Stimulated activated CD4-positive, alpha-beta T cell treated with anti-CD3 and anti-CD28 coated beads, Interleukin-12 subunit alpha, Interleukin-12 subunit beta, amount 100 ng/mL, for 48 hours (primary cell): ENCODE measurements at regions not wholly inside any gene's neighbourhood (a gene's known extent, or its start where the extent isn't known, plus 50 kb on each side); places are given as distances from the start of the nearest gene placed in this dataset.
"Not testable (repeated sequence)": the region's sequence is repeated elsewhere in the genome, so short reads cannot be mapped to it uniquely, and the experiment has no call there.

Experiments
- DNase-seq, 3 donors: peaks; one replicate each; pipeline ENCODE4 v3.0.0-alpha.2; 2020; ENCODE audit warnings: low read depth in 2 of 3, low spot score in 1 of 3

DNA sequence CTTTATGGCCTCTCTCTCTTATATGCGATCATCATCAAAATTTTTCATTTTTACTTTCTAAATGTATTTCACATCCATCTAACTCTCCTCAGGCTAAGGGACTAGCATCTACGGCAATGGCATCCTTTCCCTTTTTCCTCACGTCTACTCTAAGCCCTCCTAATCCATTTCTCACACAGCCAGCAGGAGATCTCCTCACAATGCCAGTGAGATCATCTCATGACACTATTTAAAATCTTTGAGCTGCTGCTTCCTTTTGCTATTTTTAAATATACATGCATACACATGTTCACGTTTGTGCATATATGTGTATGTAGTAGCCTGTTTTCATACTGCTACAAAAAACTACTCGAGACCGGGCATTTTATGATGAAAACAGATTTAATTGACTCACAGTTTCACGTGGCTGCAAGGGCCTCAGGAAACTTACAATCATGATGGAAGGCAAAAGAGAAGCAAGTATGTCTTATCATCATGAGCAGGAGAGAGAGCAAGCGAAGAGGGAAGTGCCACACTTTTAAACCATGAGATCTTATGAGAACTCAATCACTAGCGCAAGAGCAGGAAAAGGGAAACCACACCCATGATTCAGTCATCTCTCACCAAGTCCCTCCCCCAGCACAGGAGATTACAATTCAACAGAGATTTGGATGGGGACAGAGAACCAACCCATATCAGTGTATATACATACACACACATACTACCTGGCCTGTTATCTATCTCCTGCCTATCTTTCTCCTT, 599.2 kb upstream of the ROBO1 start:
- no peak for DNase-seq

DNA sequence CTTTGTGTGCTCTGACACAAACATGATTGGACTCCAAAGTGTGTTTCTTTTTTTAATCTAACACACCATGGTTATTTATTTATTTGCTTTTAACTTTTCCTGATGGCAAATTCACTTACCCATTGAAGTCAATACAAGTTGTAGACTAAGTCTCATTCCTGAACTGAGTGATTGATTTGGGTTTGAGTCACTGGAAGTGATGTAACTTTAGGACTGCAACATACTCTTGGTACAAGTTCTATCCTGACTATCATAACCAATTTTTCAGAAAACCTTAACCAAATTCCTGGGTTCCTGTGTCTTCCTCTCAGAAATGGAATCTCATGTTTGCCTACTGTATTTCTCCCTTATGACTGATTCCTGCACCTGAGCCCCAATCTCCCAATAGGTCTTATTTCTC, 590.0 kb upstream of the ROBO1 start:
- DNase-seq: no peak

DNA sequence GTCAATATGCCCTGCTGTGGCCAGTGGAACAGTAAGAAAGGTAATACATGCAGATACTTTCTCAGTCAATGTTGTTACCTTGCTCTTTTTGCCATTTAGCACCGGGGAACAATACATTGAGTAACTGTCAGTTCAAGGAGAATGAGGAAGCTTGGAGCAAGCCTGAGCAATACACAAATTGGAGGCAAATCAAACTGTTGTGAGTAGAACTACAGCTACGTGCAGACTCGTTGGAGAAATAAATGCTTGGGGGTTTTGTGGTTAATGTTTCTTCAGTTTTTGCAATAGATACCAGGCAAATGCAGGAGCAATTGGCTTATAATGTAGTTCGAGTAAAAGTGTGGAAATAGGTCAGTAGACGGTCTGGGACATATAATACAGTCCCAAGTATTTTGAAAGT, 587.3 kb upstream of the ROBO1 start:
- DNase-seq: no peak

DNA sequence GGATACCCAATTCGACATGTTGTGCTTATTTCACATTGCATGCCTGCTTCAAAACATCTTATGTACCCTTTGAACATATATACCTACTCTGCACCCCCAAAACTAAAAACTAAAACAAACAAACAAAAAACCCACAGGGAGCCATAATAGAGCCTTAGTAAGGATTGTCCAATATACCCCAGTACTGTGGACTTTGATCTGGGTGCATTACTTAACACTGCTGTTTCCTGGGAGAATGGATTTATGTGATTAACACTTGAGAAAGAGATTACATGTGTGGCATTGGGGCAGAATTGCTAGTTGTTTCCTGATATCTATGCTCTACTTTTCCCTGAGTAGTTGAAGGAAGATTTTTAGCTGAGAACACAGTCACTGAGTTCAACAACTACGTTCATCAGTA, 583.4 kb upstream of the ROBO1 start:
- DNase-seq: no peak

DNA sequence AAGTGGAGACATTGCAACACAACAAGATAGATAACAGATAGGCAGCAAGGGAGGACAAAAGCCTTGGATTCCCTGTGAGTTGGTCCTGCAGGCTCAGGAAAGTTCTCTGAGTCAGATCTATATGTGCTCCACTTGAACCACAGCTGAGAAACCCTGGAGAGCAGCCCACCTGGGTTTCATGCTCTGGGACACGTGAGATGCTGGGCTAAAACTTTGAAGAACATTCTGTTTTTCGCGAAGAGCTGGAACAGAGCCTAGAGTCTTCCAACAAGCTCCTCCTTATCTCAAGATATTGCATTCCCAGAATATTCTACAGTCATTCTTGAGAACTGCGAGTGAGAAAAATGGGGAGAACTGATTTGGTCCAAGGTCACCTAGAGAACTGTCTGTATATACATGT, 583.0 kb upstream of the ROBO1 start:
- DNase-seq: no peak

DNA sequence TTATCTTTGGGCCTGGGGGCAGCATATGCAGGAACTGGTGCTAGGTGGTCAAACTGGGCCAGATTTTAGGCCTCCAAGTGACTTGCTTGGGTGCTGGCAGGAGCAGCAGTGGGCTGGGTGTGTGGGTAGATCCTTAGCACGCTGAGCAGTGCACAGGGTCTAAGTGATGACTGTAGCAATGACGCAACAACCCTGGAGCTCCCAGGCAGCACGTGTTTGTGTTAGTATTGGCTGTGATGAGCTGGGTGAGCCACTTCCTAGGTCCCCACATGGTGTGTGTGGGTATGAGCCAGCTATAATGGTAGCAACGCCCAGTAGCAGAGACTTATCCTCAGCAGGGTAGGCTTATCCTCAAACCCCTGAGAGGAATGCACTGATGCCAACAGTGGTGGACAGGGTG, 570.6 kb upstream of the ROBO1 start:
- no peak for DNase-seq

DNA sequence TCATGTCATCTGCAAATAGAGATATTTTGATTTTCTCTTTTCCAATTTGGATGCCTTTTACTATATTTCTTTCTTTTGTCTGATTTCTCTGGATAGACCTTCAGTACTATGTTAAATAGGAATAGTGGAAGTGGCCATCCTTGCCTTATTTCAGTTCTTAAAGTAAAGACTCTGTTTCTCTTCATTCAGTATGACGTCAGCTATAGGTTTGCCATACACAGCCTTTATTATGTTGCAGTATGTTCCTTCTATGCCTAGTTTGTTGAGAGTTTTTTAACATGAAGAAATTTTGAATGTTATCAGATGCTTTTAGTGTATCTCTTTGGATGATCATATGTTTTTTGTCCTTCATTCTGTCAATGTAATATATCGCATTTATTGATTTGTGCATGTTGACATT, 566.7 kb upstream of the ROBO1 start:
- no peak for DNase-seq

DNA sequence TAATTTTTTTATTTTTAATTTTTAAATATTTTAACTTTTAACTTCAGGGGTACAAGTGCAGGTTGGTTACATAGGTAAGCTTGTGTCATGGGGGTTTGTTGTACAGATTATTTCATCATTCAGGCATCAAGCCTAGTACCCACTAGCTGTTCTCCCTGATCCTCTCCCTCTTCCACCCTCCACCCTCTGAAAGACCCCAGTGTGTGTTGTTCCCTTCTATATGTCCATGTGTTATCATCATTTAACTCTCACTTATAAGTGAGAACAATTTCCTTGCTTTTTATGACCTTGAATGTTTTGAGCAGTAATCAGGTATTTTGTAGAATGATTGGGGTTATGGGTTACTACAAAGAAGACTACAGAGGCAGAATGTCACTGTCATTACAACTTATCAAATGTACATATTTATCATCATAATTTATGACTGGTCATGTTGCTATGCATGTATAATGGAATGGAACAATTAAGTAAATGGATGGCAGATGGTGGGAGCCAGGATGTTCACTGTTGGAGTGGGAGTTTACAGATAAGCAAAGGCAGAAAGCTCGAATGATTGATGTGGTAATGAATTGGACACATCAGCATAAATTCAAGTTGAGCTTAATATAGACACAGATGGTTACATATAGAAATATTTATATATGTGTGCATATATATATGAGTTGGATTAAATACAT, 563.8 kb upstream of the ROBO1 start:
- no peak for DNase-seq

DNA sequence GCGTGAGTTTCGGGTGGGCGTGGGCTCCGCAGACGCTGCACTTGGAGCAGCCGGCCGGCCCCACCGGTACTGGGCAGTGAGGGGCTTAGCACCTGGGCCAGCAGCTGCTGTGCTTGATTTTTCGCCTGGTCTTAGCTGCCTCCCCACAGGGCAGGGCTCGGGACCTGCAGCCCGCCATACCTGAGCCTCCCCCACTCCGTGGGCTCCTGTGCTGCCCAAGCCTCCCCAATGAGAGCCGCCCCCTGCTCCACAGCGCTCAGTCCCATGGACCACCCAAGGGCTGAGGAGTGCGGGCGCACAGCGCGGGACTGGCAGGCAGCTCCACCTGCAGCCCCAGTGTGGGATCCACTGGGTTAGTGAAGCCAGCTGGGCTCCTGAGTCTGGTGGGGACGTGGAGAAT, 546.7 kb upstream of the ROBO1 start:
- not testable (repeated sequence) for DNase-seq

DNA sequence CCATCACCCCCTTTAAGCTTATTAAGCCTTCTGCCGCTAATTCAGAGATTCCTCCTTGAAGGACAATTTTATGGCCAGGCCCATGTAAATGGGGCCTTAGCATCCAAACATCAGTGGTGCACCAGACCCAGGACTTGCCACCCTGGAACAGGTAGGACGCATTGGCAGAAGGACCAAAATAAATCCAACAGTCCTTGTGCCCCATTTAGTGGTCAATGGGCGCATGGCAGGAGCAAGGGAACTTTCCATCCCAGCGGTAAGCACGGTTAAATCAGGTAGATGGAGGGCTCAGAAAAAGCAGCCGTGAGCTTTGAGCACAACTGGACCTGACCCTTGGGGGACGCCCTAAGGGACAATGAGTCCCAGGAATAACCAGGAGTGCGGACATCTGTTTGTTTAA, 540.8 kb upstream of the ROBO1 start:
- DNase-seq: no peak

DNA sequence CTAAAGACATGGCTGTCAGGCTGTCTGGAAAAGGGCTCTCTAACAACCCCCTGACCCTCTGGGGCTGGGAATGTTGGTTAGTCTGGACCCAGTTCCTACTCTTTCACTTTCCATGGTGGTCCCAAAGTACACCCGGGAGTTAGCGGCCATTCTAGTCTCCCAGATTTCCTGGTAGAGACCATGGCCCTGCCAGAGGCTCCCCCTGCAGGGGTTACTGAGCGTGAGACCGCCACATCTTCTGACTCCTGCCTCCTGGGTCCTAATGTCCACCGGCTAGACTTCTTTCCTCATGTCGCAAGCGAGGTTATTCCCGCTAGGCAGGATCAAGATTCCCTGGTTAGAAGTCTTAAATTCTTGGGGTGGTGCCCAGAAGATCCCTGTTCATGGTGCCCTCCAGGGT, 540.0 kb upstream of the ROBO1 start:
- DNase-seq: no peak

DNA sequence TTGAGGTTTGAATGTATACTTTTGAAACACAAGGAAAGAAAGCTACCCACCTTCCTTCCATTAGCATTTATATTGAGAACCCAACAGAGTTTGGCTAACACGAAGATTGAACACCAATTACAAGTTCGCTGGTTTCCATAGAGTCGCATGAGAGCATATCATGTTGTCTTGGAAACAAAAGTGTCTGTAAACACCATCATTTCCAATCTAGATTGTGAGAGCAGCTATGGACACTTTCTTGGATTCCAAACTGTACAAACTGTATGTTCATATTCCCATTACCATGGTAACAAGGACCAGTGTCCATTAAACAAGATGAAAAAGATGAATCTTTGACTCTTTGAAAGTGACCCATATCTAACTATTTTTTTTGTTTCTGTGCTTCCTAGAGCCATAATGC, 529.9 kb upstream of the ROBO1 start:
- DNase-seq: no peak

DNA sequence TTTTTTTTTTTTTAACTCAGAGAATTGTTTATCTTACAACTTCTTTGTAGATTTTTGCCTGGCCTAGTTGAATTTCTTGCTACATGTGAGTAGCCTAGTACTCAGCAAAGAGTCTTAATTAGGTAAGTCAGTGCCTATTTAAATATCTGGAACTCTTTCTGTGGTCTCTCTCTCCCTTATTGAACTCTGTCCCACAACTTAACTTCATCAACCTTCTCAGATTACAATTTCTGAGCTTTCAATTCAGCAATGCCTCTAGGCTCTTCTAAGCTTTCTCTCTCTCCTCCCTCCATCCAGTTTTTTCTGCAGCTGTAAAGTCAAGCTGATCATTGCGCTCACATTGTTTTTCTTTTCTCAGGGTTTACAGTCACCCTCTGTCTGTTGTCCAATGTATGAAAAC, 517.6 kb upstream of the ROBO1 start:
- DNase-seq: no peak

DNA sequence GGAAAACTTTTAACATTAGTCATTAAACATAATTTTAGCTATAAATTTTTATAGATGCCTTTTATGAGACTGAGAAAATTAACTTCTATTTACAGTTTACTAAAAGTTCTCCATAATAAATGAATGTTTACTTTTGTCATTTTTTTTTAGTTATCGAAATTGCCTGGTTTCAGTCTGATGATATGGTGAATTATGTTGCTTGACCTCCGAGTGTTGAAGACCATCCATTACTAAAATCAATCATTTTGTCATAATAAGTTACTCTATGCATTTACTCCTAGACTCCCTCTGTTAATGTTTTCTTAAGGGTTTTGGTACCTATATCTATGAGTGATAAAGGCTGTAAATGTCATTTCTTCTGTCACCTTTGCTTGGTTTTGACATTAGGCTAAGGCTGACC, 516.0 kb upstream of the ROBO1 start:
- DNase-seq: no peak

DNA sequence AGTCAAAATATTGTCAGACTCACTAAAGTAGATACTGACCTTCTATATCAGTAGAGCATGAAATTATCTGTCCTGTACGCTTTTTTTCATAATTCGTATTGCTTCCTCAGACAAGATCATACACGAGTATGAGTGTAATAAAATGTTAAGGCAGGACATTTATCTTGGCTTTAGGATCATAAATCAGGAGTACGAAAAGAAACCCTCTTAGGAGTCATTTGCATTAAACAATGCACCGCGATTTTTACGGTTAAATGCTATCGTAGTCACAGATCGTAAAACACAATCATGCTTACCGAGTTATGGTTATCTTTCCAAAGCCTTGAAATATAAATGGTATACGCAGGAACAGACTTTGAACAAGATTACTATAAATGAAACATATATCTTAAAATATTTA, 510.3 kb upstream of the ROBO1 start:
- no peak for DNase-seq

DNA sequence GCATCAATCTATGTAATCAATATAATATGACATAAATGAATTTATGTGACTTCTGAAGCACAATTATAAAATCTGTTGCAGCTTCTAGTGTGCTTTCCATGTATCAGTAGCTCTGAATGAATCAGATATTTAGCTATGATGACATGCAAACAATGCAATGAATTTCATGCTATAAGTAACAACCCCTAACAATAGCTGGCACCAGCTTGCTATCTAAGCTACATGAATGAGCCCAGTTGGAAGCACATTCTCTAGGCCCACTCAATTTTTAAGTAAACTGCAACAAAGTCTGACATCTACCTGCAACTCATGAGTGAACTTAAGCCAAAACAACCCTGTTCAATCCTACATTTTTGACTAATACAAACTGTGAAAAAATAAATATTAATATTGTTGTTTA, 507.3 kb upstream of the ROBO1 start:
- no peak for DNase-seq

DNA sequence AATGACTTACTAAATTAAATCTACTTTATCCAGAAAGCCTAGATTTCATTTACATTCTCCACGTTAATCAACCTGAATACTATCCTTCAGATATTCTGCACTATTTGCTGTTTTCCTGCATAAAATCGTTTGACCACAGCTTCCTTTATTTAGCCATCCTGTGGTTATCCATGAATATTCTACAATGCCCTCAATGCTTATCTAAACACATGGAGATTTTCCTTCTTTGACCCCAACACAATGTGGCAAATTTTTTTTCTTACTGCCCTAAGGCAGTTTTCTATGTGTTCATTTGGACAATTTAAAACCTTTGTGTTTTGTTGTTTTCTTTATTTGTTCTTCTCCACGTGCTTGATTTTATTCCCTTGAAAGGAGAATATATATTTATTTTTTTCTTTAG, 495.5 kb upstream of the ROBO1 start:
- no peak for DNase-seq

DNA sequence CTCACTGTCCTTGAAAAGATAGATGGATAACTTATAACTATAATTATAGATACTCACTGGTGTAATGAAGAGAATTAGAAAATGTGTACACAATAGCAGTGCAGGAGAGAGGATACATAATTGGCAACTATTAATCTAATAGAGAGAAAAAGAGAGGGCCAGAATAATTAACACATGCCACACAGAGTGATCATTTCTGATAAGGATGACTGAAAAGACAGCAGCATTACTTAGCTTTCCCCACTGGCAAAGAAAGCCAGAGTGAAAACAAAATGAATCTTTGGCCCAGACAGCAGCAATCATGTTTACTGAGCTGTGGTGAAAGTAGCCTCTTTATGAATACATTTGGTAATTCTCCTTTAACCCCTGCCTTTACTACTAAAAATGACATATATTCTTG, 493.3 kb upstream of the ROBO1 start:
- no peak for DNase-seq

DNA sequence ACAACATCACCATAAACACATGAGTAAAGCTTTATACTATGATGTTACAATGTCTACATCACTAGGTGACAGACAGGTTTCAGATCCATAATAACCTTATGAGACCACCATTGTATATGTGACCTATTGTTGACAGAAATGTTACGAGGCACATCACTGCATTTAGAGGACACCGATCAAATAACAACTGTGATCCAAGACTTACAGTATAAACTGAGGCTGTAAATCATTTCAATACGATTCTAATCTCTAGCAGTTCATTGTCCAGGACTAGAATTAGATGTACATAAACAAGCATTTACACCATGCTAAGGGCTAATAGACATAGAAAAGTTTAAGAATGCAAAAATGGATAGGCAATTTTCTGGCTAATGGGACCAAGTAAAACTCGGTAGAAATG, 491.9 kb upstream of the ROBO1 start:
- DNase-seq: no peak

DNA sequence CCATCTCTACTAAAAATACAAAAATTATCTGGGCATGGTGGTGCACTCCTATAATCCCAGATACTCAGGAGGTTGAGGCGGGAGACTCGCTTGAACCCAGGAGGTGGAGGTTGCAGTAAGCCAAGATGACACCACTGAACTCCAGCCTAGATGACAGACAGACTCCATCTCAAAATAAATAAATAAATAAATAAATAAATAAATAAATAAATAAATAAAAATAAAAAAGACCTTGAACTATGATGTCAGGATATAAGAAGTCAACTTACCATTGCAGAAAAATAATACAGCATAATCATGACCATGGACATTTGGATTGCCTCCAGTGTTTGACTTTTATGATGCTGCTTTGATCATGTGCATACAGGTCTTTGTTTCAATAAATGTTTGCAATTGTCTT, 484.3 kb upstream of the ROBO1 start:
- no peak for DNase-seq

DNA sequence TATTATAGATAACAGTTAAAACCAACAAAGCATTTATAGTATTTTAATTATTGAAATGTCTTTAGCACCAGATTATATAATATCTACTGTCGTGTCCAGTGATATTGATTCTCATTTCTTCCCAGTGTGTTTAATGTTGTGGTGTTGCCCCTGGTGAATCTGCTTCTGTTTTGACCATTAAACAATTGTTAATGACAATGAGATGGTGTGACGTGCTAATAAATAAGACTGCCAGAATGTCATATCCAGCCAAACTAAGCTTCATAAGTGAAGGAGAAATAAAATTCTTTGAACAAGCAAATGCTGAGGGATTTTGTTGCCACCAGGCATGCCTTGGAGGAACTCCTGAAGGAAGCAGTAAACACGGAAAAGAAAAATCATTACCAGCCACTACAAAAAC, 480.0 kb upstream of the ROBO1 start:
- DNase-seq: no peak

DNA sequence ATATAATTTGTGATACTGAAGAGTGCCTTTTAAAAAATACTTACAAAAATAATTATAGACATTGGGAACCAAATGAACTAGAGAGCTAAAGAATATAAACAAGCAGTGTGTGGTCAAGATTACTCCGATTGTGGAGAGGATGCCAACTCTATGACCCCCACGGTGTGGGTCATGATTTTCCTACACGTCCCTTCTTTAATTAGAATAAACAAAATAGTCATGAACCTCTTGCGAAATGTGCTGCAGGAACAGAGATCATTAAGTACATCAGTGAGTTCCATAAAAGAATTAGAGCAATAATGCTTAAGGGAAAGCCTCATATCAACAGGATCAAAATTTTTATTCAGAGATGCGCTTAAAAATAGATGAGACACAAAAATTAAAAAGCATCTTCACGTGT, 476.6 kb upstream of the ROBO1 start:
- no peak for DNase-seq

DNA sequence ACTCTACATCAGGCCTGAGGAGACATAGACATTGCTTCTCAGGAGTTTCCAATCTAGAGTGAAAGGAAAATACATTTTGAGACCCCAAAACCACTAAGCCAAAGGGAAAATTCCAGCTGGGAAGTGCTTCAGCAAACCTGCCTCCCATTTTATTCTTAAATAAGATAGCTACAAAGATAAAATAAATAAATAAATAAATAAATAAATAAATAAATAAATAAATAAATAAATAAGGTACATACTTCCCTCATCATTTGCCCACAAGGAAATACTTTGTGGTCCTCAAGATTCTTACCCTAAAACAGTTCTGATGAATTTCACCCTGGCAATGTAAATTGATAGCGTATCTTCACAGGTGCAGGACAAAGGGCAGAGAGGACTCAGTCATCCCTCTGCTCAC, 474.0 kb upstream of the ROBO1 start:
- DNase-seq: no peak
